Ramos (cell line): ENCODE measurements at regions not wholly inside any gene's neighbourhood (a gene's known extent, or its start where the extent isn't known, plus 50 kb on each side); places are given as distances from the start of the nearest gene placed in this dataset.

Source experiments
- in situ Hi-C: fragments of 300-500 bp; cut with MboI; formaldehyde crosslinking; loops from one replicate; pipeline ENCODE4 v1.14.3; 2022; ENCODE audit warnings: low sequenced_read_pairs; ENCODE audit not compliant: unreplicated experiment

DNA sequence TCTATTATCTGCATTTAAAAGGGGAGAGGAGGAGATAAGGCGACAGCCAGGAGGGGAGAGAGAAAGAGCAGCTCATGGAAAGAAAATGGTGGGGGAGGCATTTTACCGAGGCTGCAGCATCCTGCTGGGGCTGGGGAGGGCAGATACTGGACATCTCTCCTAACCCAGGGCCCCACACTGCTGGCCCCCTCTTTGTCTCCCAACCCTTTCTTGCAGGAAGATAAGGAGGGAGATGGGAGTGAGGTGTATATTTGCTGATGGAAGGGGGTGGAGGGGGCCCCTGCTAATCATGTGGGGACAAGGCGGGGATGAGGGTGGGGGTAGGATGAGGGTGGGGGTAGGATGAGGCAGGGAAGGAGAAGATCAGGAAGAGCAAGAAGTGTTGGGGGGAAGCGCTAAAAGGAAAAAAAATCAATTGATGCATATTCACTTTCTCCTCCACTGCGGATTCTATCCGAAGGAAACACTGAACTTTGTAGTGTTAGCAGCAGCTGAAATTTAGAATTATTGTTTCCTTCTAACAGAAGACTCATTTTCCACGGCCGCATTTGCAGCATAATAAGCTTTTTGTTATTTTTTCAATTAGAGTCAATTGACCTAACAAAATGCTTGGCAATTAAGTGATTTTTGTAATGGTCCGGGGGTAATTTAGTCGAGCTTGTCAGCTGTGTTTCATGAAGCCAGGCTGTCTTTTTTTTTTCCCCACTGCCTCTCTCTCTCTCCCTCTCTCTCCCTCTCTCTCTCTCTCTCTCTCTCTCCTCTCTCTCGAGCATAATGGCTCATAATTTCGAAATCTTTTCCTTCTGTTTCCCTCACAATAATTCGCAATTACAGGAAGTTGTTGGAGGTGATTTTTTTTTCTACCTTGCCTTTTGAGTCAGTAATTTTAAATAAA lies 1134.6 kb downstream of the BCL11B start:
- in situ Hi-C loops = loop anchor here (25.0 kb wide), 1 partner anchor 1125 kb away; the partner anchor contains the start of gene BCL11B

DNA sequence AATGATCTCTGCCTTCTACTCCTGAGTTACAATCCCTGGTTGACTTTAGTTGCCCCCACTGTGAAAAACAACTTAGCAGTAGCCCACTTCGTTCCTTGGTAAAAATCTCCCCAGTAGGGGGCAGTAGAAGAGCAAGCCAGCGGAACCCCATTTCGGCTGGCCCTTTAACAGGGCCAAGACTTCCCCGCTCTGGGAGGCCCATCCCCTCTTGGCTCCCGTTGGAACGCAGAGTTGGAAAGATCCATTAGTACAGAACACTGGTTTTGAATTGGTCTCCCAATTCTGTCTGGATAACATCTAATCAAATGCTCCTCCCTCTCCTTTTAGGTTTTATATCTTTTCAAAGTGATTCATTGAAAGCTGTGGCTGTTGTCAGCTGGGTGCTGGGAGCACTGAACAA lies 1133.3 kb downstream of the BCL11B start:
- in situ Hi-C loops = loop anchor here (25.0 kb wide), 1 partner anchor 1124 kb away; the partner anchor contains the start of gene BCL11B

- in situ Hi-C loops = loop anchor here (25.0 kb wide), 1 partner anchor 1121 kb away; the partner anchor contains the start of gene BCL11B
Observed at GRCh38 chr14:98140862-98141530, 1131.0 kb downstream of the BCL11B start.

DNA sequence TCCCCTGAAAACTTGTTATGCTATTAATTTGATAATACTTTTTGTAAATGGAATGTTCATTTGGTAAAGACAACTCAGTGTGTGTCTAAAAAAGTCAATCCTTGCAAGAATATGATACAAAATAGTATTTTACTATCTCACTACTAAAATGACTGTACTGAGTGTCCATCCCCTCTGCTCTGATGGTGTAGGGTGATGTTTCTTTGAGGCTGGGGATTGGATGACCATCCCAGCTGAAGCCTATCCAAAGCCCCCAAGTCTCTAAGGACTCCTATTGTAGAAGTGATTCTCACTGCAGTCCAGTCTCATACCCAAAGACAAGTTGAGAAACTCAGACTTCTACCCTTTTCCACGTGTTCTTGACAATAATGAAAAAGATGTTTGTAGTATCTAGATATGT lies 1128.4 kb downstream of the BCL11B start:
- in situ Hi-C loops = loop anchor here (25.0 kb wide), 1 partner anchor 1119 kb away; the partner anchor contains the start of gene BCL11B

DNA sequence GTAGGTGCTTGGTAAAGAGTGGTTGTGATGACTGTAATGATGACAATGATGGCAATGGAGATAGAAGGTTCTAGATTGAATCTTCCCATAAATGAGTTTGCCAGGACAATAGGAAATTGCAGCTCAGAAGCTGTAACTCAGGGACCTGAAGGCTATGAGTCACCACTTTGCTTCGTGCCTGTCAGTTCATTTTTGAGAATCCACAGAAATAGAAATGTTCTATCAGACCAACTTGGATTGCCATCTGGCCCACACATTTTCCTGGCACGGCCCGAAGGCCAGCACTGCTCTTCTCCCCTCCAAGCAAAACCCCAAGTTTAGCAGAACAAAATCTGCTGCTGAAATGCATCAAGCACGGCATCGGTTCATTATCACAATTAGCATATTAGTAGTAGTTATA lies 1127.0 kb downstream of the BCL11B start:
- in situ Hi-C loops = loop anchor here (25.0 kb wide), 1 partner anchor 1117 kb away; the partner anchor contains the start of gene BCL11B

DNA sequence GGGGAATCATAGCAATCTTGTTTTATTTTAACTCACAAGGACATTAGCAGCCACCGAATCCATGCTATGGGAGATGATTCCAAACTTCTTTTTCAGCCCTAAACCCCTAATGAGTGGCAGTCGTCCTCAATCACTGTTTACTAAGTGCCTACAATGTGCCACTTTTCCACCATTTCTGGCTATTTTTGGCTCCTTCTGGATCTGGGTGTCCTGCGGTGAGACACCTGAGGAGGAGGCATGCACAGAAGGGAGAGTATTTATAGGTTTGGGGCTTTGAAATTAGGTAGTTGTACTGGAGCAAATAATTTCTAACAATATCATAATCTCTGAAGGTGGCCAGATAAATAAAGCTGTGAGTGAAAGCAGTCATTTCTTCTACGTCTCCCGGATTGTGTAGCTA lies 1125.6 kb downstream of the BCL11B start:
- in situ Hi-C loops = loop anchor here (25.0 kb wide), 1 partner anchor 1116 kb away; the partner anchor contains the start of gene BCL11B

GRCh38 chr14:98154254-98154653 lies 1117.7 kb downstream of the BCL11B start:
- in situ Hi-C loops = no loop called here

- in situ Hi-C loops = no loop called here
Observed at GRCh38 chr14:98156411-98156810, 1115.6 kb downstream of the BCL11B start.

DNA sequence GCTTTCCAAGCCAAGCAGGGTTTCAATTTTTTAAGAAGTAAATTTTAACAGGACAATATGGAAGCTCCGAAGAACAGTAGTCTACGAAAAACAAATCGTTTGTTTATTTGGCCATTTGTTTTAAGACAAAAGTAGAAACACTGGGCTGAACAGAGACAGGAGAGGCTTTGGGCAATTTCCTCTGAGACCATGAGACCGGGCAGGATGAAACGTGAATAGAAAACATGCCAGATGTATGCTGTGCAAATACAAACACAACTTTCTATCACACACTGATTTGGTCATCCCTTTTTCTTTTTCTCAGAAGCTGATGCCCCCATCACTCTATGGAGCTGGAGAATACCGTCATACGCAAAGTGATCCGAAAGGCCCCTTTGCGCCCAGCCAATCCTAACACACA lies 1111.1 kb downstream of the BCL11B start:
- in situ Hi-C loops = no loop called here

GRCh38 chr14:98161356-98161755 lies 1110.6 kb downstream of the BCL11B start:
- in situ Hi-C loops = no loop called here

GRCh38 chr14:98162856-98163805 lies 1108.9 kb downstream of the BCL11B start:
- in situ Hi-C loops = no loop called here

GRCh38 chr14:98163873-98164272 lies 1108.1 kb downstream of the BCL11B start:
- in situ Hi-C loops = no loop called here

DNA sequence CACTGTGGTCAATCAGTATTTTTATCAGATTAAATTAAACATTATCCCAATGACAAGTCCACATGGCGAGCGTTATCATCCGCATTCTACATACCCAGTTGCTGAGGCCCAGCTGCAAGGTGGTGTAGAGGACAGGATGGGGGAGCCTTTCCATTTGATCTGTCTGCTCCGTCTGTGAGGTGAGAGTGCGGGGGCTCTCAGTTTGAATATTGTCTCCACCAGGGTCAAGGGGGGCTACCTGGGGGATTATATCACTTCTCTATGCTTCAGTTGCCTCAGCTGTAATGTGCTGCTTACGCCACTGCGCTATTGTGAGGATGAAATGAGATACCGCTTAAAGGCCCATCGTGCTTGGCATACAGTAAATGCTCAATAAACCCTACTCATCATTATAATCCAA lies 1106.0 kb downstream of the BCL11B start:
- in situ Hi-C loops = no loop called here

GRCh38 chr14:98167275-98167674 lies 1104.7 kb downstream of the BCL11B start:
- in situ Hi-C loops = no loop called here

- in situ Hi-C loops = no loop called here
Observed at GRCh38 chr14:98167705-98168104, 1104.3 kb downstream of the BCL11B start.

- in situ Hi-C loops = no loop called here
Observed at GRCh38 chr14:98168211-98168985, 1103.6 kb downstream of the BCL11B start.

DNA sequence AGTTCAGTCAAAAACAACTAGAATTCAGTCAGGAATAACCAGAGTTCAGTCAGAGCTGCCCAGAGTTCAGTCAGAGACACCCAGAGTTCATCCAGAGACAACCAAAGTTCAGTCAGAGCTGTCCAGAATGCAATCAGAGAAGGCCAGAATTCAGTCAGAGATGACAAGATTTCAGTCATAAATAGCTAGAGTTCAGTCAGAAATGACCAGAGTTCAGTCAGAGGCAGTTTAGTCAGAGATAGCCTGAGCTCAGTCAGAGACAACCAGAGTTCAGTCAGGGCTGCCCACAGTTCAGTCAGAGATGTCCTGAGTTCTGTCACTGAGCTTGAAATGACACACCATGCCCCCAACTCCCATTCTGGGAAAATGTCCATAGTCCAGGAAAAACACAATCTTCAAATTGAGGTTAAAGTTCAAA lies 1102.8 kb downstream of the BCL11B start:
- in situ Hi-C loops = no loop called here

GRCh38 chr14:98170575-98170974 lies 1101.4 kb downstream of the BCL11B start:
- in situ Hi-C loops = no loop called here

DNA sequence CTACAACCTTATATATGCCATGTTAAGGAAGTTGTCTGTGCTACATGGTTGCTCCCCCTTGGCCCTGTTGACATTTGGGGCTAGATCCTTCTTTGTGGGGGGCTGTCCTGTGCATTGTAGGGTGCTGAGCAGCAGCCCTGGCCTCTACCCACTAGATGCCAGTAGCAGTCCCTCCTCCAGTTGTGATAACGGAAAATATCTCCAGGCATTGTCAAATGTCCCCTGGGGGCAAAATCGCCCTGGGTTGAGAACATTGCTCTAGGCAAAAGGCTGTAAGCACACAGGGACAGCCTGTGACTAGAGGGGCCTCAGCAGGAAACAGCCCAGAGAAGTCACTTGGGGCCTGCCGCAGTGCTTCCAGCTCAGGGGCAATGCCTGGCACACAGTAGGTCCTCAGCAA lies 1100.3 kb downstream of the BCL11B start:
- in situ Hi-C loops = no loop called here
